Progenitor cell of endocrine pancreas (in vitro differentiated cells): ENCODE measurements at regions not wholly inside any gene's neighbourhood (a gene's known extent, or its start where the extent isn't known, plus 50 kb on each side); places are given as distances from the start of the nearest gene placed in this dataset.

Experiments used
- DNase-seq: peaks from one replicate; pipeline ENCODE4 v3.0.0; 2021; ENCODE audit warnings: low spot score; ENCODE audit not compliant: unreplicated experiment
- H3K27ac Mint-ChIP-seq: 2 replicates; pipeline ENCODE4 v1.8.0; 2021; ENCODE audit warnings: mild to moderate bottlenecking, moderate library complexity, mixed read lengths
- H3K27me3 Mint-ChIP-seq: 2 replicates; pipeline ENCODE4 v1.8.0; 2021; ENCODE audit warnings: mixed read lengths
- H3K36me3 Mint-ChIP-seq: 2 replicates; pipeline ENCODE4 v1.8.0; 2022; ENCODE audit warnings: mixed read lengths; ENCODE audit not compliant: insufficient read depth
- H3K4me1 Mint-ChIP-seq: 2 replicates; pipeline ENCODE4 v1.8.0; 2021; ENCODE audit warnings: low read depth, mixed read lengths
- H3K4me3 Mint-ChIP-seq: 2 replicates; pipeline ENCODE4 v1.8.0; 2021; ENCODE audit warnings: low read depth, mild to moderate bottlenecking, moderate library complexity, mixed read lengths
- H3K9me3 Mint-ChIP-seq: 2 replicates; pipeline ENCODE4 v1.8.0; 2021; ENCODE audit warnings: low read depth, mixed read lengths
- CTCF ChIP-seq: fragments of 200-600 bp; sonication (generic); IDR thresholded peaks from one replicate; pipeline ENCODE4 v1.5.0; 2021; ENCODE audit warnings: antibody characterized with exemption, mild to moderate bottlenecking; ENCODE audit not compliant: unreplicated experiment

DNA sequence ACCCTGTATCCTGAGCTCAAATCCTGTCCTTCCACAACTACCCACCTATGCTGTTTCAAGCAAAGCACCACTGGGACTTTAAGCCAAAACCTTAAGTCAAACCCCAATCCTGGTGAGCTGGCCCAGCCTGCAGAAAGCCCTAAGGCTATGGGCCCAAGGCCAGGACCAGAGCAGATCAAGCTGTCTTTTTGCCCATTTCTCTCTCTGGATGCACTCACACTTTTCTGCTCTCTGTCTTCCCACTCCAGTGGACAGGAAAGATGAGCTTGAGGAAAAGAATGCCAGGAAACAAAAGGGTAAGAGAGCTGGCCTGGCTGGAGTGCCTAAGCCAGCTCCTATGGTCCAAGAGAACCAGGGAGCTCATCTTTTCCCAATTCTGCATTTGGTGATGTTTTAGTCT, 284.3 kb upstream of the ISX start:
- DNase-seq = no peak
- peaks cover 3% of the 10 kb centered on the region for H3K36me3 Mint-ChIP-seq
- peaks cover 7% of the 10 kb centered on the region for H3K4me1 Mint-ChIP-seq
- H3K27ac Mint-ChIP-seq = no peak overlapping the region
- H3K9me3 Mint-ChIP-seq = peaks cover 22% of the 10 kb centered on the region
- TF ChIP-seq CTCF = no peak
- H3K4me3 Mint-ChIP-seq = no peak overlapping the region
- no peaks in the 10 kb centered on the region for H3K27me3 Mint-ChIP-seq

DNA sequence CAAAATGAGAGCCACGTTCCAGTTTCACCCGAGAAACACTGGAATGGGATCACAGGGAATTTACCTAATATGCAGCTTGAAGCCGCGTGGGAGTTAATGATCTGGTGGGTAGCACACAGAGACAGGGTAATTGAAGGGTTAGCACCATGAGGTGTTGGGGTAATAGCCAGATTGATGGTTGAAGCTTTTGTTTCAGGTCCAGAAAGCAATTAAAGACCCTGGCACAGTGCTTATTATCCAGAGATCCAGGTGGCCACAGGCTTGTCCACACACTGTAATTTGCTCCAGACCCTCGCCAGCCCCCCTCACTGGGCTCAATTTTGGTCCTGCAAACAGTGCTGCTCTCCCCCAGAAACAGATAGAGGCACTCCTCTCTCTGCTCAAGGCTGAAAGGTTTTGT, 282.5 kb upstream of the ISX start:
- Mint-ChIP-seq H3K27ac (peak overlapping the region; percentile 39), H3K36me3 (no peaks in the 10 kb centered on the region), H3K4me1 (peaks cover 7% of the 10 kb centered on the region), H3K9me3 (peaks cover 11% of the 10 kb centered on the region), H3K27me3 (no peaks in the 10 kb centered on the region), H3K4me3 (no peak overlapping the region)
- TF ChIP-seq CTCF = no peak
- no peak for DNase-seq

DNA sequence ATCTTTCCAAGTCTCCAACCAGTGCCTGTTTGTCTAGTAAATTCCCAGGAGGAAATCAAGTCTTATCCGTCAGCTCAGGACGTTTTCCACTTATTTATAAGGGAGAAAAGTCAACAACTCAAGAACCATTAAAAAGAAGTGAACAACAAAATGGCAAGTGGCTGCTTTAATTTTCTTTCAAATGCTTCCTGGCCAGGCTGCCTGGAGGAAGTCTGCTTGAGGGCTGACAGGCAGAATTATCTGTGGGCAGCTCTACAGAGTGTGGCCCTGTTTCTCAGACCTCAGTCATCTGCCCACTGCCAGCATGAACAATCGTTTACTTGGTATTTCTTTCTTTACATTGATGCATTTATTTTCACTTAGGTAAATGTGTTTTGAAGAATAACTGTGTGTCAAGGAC, 281.9 kb upstream of the ISX start:
- peaks cover 7% of the 10 kb centered on the region for H3K4me1 Mint-ChIP-seq
- H3K27me3 Mint-ChIP-seq = no peaks in the 10 kb centered on the region
- peaks cover 8% of the 10 kb centered on the region for H3K9me3 Mint-ChIP-seq
- no peaks in the 10 kb centered on the region for H3K36me3 Mint-ChIP-seq
- peak overlapping the region; percentile 8 for H3K27ac Mint-ChIP-seq
- no peak for DNase-seq
- H3K4me3 Mint-ChIP-seq = no peak overlapping the region
- no peak for TF ChIP-seq CTCF

DNA sequence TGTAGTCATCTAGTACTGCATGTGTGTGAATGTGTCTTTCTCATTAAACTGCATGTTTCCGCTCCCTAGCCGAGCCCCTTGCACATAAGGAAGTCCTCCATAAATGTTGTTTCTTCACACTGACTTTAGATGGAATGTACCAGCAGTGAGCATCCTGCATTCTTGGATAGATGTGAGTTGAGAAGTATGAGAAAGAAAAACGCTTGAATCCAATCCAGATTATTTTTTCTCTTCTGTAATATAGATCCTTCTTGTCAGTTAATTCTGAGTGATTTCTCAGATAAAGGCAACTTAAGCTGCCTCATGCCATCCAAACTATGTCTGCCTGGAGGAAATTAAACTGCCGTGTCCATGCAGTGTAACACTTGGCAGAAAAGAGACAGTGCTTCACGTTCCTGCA, 268.1 kb upstream of the ISX start:
- Mint-ChIP-seq H3K4me3 (no peak overlapping the region), H3K9me3 (no peaks in the 10 kb centered on the region), H3K27ac (no peak overlapping the region), H3K4me1 (no peaks in the 10 kb centered on the region), H3K36me3 (no peaks in the 10 kb centered on the region), H3K27me3 (no peaks in the 10 kb centered on the region)
- DNase-seq = no peak
- no peak for TF ChIP-seq CTCF

- H3K4me1 Mint-ChIP-seq = no peaks in the 10 kb centered on the region
- H3K36me3 Mint-ChIP-seq = no peaks in the 10 kb centered on the region
- H3K27me3 Mint-ChIP-seq = no peaks in the 10 kb centered on the region
- DNase-seq = no peak
- H3K9me3 Mint-ChIP-seq = no peaks in the 10 kb centered on the region
- TF ChIP-seq CTCF = no peak
- H3K4me3 Mint-ChIP-seq = no peak overlapping the region
- no peak overlapping the region for H3K27ac Mint-ChIP-seq
Observed at GRCh38 chr22:34798605-34799004, 267.4 kb upstream of the ISX start.
